H1 (cell line): ENCODE measurements at regions not wholly inside any gene's neighbourhood (a gene's known extent, or its start where the extent isn't known, plus 50 kb on each side); places are given as distances from the start of the nearest gene placed in this dataset.

Experiments used
- RNF2 ChIP-seq: fragments of 200-900, 300-1000 bp; sonication (generic); IDR thresholded peaks from 2 replicates; pipeline ENCODE4 v1.7.1; 2016; ENCODE audit warnings: borderline replicate concordance, low read depth, mild to moderate bottlenecking, antibody characterized with exemption, low read length; ENCODE audit not compliant: poor library complexity, severe bottlenecking; ENCODE audit errors: missing control alignments
- RXRA ChIP-seq: IDR thresholded peaks from 2 replicates; pipeline ENCODE4 v1.6.1; 2011; ENCODE audit warnings: low read depth, mild to moderate bottlenecking, low read length, moderate library complexity; ENCODE audit not compliant: insufficient read depth
- TAF7 ChIP-seq: optimal IDR thresholded peaks from 2 replicates; pipeline ENCODE3; 2011; ENCODE audit warnings: low read depth, mild to moderate bottlenecking, inconsistent platforms, low read length, moderate library complexity, borderline replicate concordance

DNA sequence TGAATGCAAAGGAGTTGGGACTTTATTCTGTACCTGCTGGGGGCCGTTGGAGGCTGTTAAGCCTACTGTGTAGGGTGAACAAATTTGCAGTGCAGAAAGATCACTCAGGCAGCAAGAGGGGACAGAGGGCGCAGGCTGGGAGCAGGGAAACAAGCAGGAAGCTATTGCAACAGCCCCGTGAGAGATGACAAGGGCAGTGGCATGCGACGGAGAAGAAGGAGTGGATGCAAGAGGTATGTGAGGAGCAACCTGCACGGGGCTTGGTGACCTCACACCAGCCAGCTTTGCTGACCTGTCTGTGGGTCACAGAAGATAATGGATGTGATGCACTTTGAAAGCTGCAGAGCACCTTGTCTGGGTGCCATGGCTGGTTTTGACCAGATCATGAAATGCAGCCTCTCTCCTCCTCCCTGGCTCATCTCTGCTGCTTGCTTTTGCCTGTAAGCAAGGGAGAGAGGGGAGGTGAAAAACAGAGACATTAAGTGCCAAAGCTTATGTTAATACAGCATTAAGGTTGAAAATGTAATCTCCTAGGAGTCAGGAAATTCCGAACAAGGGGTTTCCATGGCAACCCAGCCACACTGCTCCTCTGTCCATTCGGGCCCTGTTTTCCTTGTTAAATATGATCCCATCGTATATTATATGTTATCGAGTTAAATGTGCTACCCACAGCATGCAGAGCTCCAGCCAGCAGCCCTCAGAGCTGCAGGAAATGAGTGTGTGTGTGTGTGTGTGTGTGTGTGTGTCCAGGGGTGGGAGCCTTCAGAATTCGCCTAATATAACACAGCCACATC, 314.3 kb upstream of the ZMIZ1 start (continued):
- TF ChIP-seq TAF7 (no peak), RXRA (no peak), RNF2 (no peak)
